ENCODE measurements at regions not wholly inside any gene's neighbourhood (a gene's known extent, or its start where the extent isn't known, plus 50 kb on each side); places are given as distances from the start of the nearest gene placed in this dataset.
"Not testable (repeated sequence)": the region's sequence is repeated elsewhere in the genome, so short reads cannot be mapped to it uniquely, and the experiment has no call there.

DNA sequence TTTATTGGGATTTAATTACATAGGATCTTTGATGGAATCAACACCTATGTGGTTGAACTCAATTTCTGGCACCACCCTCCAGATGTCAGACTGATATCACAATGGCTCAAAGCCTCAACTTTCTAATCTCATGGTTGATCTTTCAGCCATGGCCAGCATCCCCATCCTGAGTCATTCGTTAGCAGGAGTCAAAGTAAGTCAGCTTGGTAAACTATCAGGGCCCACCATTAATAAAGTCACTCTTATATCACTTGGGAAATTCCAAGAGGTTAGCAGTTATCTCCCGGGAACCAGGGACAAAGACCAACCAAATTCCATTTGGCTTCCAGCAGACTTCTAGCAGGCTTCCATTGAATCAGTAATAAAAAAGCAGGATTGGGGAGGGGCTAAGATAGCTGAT, 50.7 kb upstream of the TNFSF4 start:
- Histone ChIP-seq H3K27me3 (ENCODE audit: insufficient read depth, poor library complexity, severe bottlenecking) (no peaks in the 10 kb centered on the region), H3K4me3 (replicated peaks; ENCODE audit: insufficient read depth, low read length) (no peak overlapping the region), H3K27ac (replicated peaks) (no peak overlapping the region)
- DNase-seq (ENCODE audit: low read depth in 1 of 2, low spot score in 1 of 2) = no peak
- TF ChIP-seq SPI1 (IDR thresholded peaks at IDR 0.05; ENCODE audit: borderline replicate concordance, low read depth) = no peak
- TF ChIP-seq, protein P1, sequence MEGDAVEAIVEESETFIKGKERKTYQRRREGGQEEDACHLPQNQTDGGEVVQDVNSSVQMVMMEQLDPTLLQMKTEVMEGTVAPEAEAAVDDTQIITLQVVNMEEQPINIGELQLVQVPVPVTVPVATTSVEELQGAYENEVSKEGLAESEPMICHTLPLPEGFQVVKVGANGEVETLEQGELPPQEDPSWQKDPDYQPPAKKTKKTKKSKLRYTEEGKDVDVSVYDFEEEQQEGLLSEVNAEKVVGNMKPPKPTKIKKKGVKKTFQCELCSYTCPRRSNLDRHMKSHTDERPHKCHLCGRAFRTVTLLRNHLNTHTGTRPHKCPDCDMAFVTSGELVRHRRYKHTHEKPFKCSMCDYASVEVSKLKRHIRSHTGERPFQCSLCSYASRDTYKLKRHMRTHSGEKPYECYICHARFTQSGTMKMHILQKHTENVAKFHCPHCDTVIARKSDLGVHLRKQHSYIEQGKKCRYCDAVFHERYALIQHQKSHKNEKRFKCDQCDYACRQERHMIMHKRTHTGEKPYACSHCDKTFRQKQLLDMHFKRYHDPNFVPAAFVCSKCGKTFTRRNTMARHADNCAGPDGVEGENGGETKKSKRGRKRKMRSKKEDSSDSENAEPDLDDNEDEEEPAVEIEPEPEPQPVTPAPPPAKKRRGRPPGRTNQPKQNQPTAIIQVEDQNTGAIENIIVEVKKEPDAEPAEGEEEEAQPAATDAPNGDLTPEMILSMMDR (IDR thresholded peaks at IDR 0.05; ENCODE audit: insufficient read depth, low read length) = no peak
- no peak for TF ChIP-seq GABPA (IDR thresholded peaks at IDR 0.05; ENCODE audit: low read depth)
- TF ChIP-seq POLR2AphosphoS5 (IDR thresholded peaks at IDR 0.05; ENCODE audit: low read depth) = no peak
- TF ChIP-seq, protein P2, sequence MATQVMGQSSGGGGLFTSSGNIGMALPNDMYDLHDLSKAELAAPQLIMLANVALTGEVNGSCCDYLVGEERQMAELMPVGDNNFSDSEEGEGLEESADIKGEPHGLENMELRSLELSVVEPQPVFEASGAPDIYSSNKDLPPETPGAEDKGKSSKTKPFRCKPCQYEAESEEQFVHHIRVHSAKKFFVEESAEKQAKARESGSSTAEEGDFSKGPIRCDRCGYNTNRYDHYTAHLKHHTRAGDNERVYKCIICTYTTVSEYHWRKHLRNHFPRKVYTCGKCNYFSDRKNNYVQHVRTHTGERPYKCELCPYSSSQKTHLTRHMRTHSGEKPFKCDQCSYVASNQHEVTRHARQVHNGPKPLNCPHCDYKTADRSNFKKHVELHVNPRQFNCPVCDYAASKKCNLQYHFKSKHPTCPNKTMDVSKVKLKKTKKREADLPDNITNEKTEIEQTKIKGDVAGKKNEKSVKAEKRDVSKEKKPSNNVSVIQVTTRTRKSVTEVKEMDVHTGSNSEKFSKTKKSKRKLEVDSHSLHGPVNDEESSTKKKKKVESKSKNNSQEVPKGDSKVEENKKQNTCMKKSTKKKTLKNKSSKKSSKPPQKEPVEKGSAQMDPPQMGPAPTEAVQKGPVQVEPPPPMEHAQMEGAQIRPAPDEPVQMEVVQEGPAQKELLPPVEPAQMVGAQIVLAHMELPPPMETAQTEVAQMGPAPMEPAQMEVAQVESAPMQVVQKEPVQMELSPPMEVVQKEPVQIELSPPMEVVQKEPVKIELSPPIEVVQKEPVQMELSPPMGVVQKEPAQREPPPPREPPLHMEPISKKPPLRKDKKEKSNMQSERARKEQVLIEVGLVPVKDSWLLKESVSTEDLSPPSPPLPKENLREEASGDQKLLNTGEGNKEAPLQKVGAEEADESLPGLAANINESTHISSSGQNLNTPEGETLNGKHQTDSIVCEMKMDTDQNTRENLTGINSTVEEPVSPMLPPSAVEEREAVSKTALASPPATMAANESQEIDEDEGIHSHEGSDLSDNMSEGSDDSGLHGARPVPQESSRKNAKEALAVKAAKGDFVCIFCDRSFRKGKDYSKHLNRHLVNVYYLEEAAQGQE (IDR thresholded peaks at IDR 0.05; ENCODE audit: insufficient replicate concordance, low read depth) = no peak

DNA sequence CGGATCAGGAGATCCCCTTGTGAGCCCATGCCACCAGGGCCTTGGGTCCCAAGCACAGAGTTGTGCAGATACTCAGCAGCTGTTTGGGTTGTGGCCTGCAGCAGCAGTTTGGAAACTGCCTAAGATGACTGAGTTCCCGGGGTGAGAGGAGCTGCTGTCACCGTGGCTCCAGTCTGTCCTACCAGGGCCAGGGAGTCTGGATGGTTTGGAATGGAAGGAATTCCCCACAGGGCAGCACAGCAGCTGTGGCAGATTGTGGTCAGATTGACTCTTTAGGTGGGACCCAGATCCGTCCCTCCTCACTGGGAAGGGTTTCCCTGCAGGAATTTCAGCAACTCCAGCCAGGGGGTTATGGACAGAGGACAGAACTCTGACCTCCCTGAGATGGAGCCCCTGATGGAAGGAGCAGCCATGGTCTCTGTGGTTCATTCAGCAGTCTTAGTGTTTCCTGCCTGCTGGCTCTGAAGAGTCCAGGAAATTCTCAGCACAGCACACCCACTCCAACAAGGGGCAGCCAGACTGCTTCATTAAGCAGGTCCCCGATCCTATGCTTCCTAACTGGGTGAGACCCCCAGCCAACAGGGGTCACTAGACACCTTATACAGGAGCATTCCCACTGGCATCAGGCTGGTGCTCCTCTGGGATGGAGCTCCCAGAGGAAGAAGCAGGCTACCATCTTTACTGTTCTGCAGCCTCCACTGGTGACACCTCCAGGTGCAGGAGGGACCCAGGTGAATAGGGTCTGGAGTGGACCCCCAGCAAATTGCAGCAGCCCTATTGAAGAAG, 51.5 kb upstream of the TNFSF4 start:
- no peak for DNase-seq (ENCODE audit: low read depth in 1 of 2, low spot score in 1 of 2)
- TF ChIP-seq, protein P1 (IDR thresholded peaks at IDR 0.05; ENCODE audit: insufficient read depth, low read length) = no peak
- TF ChIP-seq POLR2AphosphoS5 (IDR thresholded peaks at IDR 0.05; ENCODE audit: low read depth) (no peak), SPI1 (IDR thresholded peaks at IDR 0.05; ENCODE audit: borderline replicate concordance, low read depth) (no peak), GABPA (IDR thresholded peaks at IDR 0.05; ENCODE audit: low read depth) (no peak)
- TF ChIP-seq, protein P2 (IDR thresholded peaks at IDR 0.05; ENCODE audit: insufficient replicate concordance, low read depth) = no peak
- Histone ChIP-seq H3K4me3 (replicated peaks; ENCODE audit: insufficient read depth, low read length) (no peak overlapping the region), H3K27ac (replicated peaks) (no peak overlapping the region), H3K27me3 (ENCODE audit: insufficient read depth, poor library complexity, severe bottlenecking) (no peaks in the 10 kb centered on the region)

DNA sequence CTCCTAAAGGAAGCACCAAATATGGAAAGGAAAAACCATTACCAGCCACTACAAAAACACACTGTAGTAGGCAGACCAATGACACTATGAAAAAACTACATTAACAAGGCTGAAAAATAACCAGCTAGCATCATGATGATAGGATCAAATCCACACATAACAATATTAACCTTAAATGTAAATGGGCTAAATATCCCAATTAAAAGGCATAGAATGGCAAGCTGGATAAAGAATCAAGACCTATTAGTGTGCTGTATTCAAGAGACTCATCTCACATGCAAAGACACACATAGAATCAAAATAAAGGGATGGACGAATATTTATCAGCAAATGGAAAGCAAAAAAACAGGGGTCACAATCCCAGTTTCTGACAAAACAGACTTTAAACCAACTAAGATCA, 53.2 kb upstream of the TNFSF4 start:
- not testable (repeated sequence) for H3K27ac ChIP-seq (replicated peaks); DNase-seq (ENCODE audit: low read depth in 1 of 2, low spot score in 1 of 2); H3K4me3 ChIP-seq (replicated peaks; ENCODE audit: insufficient read depth, low read length); H3K27me3 ChIP-seq (ENCODE audit: insufficient read depth, poor library complexity, severe bottlenecking)

DNA sequence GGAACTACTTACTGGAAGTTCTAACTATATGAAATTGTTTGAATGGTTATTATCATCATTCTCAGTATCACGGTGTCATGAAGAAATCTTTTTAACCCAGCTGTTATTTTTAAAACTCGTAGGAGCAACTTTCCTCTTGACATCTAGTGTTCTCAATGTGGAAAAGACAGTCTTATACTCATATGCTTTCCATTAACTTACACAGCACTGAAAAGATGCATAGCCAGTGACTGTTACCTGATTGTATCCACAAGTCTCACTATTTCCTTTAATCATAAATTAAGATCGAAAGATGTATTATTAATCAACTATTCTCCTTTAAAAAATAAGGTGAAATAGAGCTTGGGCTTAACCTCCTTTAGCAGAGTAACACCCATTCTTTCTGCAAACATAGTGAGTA, 59.7 kb upstream of the TNFSF4 start:
- no peak for DNase-seq (ENCODE audit: low read depth in 1 of 2, low spot score in 1 of 2)
- TF ChIP-seq, protein P2 (IDR thresholded peaks at IDR 0.05; ENCODE audit: insufficient replicate concordance, low read depth) = no peak
- TF ChIP-seq, protein P1 (IDR thresholded peaks at IDR 0.05; ENCODE audit: insufficient read depth, low read length) = no peak
- TF ChIP-seq GABPA (IDR thresholded peaks at IDR 0.05; ENCODE audit: low read depth) (no peak), POLR2AphosphoS5 (IDR thresholded peaks at IDR 0.05; ENCODE audit: low read depth) (no peak), SPI1 (IDR thresholded peaks at IDR 0.05; ENCODE audit: borderline replicate concordance, low read depth) (no peak)
- H3K4me3 ChIP-seq (replicated peaks; ENCODE audit: insufficient read depth, low read length) = no peak overlapping the region
- H3K27ac ChIP-seq (replicated peaks) = no peak overlapping the region
- no peaks in the 10 kb centered on the region for H3K27me3 ChIP-seq (ENCODE audit: insufficient read depth, poor library complexity, severe bottlenecking)
